Cardiac muscle cell (in vitro differentiated cells and primary cell): ENCODE measurements at regions not wholly inside any gene's neighbourhood (a gene's known extent, or its start where the extent isn't known, plus 50 kb on each side); places are given as distances from the start of the nearest gene placed in this dataset.

ENCODE experiments used
- DNase-seq, 2 donors: peaks; one replicate each; pipeline versions ENCODE4 v3.0.0 to v3.0.0-alpha.2; 2010 to 2017; ENCODE audit warnings: low read depth in 1 of 2, low spot score in 1 of 2
- H3K27ac ChIP-seq: fragments of 200-600 bp; sonication (generic); 2 replicates; pipeline ENCODE4 v1.5.1; 2016
- H3K27me3 ChIP-seq: fragments of 200-600 bp; sonication (generic); 2 replicates; pipeline ENCODE4 v1.6.0; 2016; ENCODE audit warnings: control low read depth
- H3K36me3 ChIP-seq: fragments of 200-600 bp; sonication (generic); 2 replicates; pipeline ENCODE4 v1.5.1; 2016; ENCODE audit warnings: control low read depth
- H3K4me1 ChIP-seq: fragments of 200-600 bp; sonication (generic); 2 replicates; pipeline ENCODE4 v1.8.1; 2017; ENCODE audit warnings: low read depth, mild to moderate bottlenecking, mixed run types
- H3K4me3 ChIP-seq: fragments of 200-600 bp; sonication (generic); 2 replicates; pipeline ENCODE4 v1.5.1; 2016; ENCODE audit warnings: mild to moderate bottlenecking
- H3K9me3 ChIP-seq: fragments of 200-600 bp; sonication (generic); 2 replicates; pipeline ENCODE4 v1.5.1; 2017; ENCODE audit warnings: low read depth, mild to moderate bottlenecking, control low read depth
- TF ChIP-seq, protein P1 (sequence below): IDR thresholded peaks from 2 replicates; pipeline ENCODE4 v1.5.1; 2012; ENCODE audit warnings: low read depth, mild to moderate bottlenecking, low read length

- no peak for DNase-seq
- peaks cover 23% of the 10 kb centered on the region for H3K4me1 ChIP-seq
- H3K27ac ChIP-seq, result no peak overlapping the region
- H3K36me3 ChIP-seq, result no peaks in the 10 kb centered on the region
- H3K9me3 ChIP-seq, result no peaks in the 10 kb centered on the region
- no peaks in the 10 kb centered on the region for H3K27me3 ChIP-seq
- H3K4me3 ChIP-seq, result no peak overlapping the region
- TF ChIP-seq, protein P1, sequence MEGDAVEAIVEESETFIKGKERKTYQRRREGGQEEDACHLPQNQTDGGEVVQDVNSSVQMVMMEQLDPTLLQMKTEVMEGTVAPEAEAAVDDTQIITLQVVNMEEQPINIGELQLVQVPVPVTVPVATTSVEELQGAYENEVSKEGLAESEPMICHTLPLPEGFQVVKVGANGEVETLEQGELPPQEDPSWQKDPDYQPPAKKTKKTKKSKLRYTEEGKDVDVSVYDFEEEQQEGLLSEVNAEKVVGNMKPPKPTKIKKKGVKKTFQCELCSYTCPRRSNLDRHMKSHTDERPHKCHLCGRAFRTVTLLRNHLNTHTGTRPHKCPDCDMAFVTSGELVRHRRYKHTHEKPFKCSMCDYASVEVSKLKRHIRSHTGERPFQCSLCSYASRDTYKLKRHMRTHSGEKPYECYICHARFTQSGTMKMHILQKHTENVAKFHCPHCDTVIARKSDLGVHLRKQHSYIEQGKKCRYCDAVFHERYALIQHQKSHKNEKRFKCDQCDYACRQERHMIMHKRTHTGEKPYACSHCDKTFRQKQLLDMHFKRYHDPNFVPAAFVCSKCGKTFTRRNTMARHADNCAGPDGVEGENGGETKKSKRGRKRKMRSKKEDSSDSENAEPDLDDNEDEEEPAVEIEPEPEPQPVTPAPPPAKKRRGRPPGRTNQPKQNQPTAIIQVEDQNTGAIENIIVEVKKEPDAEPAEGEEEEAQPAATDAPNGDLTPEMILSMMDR, result no peak
These were observed 159.2 kb downstream of the TRIM29 start for GRCh38 chr11:119978696-119979095.

GRCh38 chr11:119977881-119978280 is 160.0 kb downstream of the TRIM29 start:
- Histone ChIP-seq H3K27me3 (no peaks in the 10 kb centered on the region), H3K27ac (no peak overlapping the region), H3K9me3 (no peaks in the 10 kb centered on the region), H3K36me3 (no peaks in the 10 kb centered on the region), H3K4me1 (peaks cover 23% of the 10 kb centered on the region), H3K4me3 (no peak overlapping the region)
- TF ChIP-seq, protein P1, result no peak
- no peak for DNase-seq

DNA sequence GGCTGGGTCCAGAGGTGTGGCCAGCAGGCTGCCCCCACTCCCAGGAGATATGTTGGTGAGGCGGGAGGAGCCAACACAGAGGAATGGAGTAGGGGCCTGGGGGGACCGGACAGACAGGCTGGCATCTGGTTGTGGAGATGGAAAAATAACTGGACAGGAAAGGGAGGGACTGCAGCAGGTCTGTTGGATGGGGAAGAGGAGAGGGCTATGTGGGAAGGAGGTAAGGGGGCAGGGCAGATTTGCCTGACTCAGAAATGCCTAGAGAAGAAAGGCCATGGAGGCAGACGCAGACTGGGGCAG is 160.4 kb downstream of the TRIM29 start:
- H3K9me3 ChIP-seq, result no peaks in the 10 kb centered on the region
- no peak overlapping the region for H3K4me3 ChIP-seq
- TF ChIP-seq, protein P1, result no peak
- H3K27me3 ChIP-seq, result no peaks in the 10 kb centered on the region
- no peaks in the 10 kb centered on the region for H3K36me3 ChIP-seq
- DNase-seq, result no peak
- H3K27ac ChIP-seq, result no peak overlapping the region
- peaks cover 23% of the 10 kb centered on the region for H3K4me1 ChIP-seq

- TF ChIP-seq, protein P1, result no peak
- Histone ChIP-seq H3K27me3 (no peaks in the 10 kb centered on the region), H3K4me1 (peaks cover 23% of the 10 kb centered on the region), H3K9me3 (no peaks in the 10 kb centered on the region), H3K36me3 (no peaks in the 10 kb centered on the region), H3K27ac (no peak overlapping the region), H3K4me3 (no peak overlapping the region)
- DNase-seq, result peak in 1 of 2 donors; percentile 38
These were observed 160.9 kb downstream of the TRIM29 start for GRCh38 chr11:119976805-119977560.

GRCh38 chr11:119975561-119976152 is 162.3 kb downstream of the TRIM29 start:
- Histone ChIP-seq H3K36me3 (no peaks in the 10 kb centered on the region), H3K27ac (no peak overlapping the region), H3K4me3 (no peak overlapping the region), H3K9me3 (no peaks in the 10 kb centered on the region), H3K4me1 (peaks cover 23% of the 10 kb centered on the region), H3K27me3 (no peaks in the 10 kb centered on the region)
- DNase-seq, result peak in 1 of 2 donors; percentile 41
- TF ChIP-seq, protein P1, result no peak
